Stimulated activated CD8-positive, alpha-beta memory T cell treated with anti-CD3 and anti-CD28 coated beads, Interleukin-15, amount 100 ng/mL, for 48 hours (primary cell): ENCODE measurements at regions not wholly inside any gene's neighbourhood (a gene's known extent, or its start where the extent isn't known, plus 50 kb on each side); places are given as distances from the start of the nearest gene placed in this dataset.
A peak's percentile ranks its signal among the peaks of the same experiment; 100 is the strongest.

Experiments
- DNase-seq, 2 donors: peaks; one replicate each; pipeline ENCODE4 v3.0.0-alpha.2; 2020; ENCODE audit warnings: low read depth in 2 of 2

DNA sequence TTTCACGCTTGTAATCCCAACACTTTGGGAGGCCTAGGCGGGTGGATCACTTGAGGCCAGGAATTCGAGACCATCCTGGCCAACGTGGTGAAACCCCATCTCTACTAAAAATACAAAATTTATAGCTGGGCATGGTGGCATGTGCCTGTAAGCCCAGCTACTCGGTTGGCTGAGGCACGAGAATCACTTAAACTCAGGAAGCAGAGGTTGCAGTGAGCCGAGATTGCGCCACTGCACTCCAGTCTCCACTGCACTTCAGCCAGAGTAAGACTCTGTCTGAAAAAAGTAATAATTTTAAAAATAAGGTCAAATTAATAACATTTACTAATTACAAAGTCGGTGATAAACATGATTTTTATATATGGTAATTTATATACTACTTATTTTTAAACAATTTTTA, 155.9 kb downstream of the AXIN2 start:
- no peak for DNase-seq

DNA sequence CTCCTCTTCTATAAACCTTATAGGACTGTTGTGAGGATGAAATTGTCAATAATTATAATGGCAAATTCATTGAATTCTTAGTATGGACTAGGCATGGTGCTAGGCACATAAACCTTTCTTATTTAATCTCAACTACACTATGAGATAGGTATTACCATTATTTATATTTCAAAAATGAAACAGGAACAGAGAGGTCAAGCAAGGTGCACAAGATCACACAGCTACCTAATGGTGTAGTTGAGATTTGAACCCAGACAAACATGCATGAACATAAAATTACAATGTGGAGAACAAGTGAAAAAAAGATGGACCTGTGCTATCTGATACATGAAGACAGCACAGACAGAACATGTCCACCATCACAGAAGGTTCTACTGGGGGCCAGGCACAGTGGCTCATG, 156.7 kb downstream of the AXIN2 start:
- no peak for DNase-seq

DNA sequence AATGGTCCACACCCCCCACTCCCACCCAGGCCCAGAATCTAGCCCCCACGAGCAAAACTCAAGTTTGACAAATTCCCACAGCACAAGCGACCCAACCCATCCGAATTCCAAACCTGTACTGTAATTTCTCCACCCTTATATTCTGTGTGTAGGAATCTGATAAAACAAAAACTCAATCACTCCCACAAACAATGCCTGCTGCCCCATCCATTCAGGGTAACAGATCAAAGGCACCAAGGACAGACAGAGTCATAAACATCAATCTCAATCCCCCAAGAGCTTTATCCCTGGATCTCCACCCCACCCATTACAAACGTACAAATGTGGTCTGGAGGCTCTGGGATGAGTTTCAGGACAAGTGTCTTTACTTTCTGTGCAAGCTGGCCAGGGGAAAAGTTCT, 157.8 kb downstream of the AXIN2 start:
- no peak for DNase-seq

DNA sequence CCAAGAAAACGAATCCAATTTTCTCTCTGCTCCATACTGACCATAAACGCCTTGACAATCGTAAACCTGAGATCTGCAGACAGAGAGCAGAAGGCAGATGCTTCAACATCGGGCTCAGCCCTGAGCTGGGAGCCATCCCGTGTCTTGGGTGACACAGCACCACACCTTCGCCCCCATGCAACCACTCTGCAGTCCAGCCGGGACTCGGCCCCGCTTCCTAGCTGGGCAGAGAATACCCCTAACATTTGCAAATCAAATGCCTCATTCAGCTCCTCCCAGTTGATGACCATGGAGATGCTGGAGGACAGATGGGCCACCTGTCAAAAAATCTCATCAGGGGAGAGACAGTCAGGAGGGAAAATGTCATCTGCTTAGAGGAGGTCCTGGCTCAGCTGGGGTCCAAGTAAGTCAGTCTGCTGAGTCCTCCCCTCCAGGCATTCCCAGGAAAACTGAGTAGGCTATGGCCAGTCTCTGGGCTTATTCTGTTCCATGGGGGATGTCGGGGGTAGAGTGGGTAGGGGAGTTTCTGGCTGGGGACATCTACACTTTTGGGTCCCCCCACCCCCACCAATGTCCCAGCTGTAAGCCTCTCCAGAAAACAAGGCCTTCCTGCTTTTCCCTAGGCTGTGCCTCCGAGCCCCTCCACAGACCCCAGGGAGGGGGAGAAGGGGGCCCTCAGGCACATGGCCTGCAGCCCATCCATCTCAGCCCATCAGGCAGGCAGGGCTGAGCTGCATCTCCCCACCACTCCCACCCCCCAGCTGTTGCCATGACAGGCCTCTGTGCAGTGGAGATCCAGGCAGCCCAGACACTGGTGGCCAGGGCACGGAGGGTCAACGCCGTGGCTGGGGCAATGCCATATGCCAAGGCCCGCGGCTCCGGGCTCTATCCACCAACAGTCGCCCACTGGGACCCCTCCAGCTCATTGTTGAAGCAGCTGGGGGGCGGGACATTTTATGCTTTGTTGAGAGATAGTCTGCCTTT, 158.6 kb downstream of the AXIN2 start:
- no peak for DNase-seq

DNA sequence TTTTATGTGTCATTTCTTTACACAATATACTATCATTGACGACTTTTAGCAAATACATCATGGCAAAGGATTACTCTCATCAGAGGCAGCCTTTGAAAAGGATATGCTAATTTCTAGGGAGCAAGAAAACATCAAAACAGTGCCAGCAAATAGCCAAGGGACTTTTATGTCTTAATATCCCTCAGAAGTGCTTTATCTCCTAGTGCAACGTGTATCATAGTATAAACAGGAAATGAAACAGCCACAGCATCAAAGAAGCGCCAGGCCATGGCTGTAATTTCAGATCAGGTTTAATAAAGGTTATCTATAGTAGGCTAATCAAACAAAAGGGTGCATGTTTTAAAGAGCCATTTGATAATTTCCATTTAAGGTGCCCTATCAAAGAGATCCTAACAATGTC, 159.9 kb downstream of the AXIN2 start:
- DNase-seq = no peak

DNA sequence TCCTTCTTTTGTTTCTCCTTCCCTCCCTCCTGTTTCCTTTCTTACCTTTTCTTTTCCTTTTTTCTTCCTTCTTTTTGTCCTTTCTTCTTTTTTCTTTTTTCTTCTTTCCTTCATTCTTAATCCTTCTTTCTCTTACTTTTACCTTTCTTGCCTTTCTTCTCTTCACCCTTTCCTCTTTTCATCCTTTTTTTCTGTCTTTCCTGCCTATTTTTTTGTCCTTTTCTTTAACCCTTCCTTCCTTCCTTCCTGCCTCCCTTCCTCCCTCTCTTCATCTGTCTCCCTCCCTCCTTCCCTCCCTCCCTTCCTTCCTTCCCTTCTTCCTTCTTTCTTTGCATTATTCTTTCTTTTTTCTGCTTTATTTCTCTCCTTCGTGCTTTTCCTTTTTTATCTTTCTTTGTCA, 160.7 kb downstream of the AXIN2 start:
- no peak for DNase-seq

DNA sequence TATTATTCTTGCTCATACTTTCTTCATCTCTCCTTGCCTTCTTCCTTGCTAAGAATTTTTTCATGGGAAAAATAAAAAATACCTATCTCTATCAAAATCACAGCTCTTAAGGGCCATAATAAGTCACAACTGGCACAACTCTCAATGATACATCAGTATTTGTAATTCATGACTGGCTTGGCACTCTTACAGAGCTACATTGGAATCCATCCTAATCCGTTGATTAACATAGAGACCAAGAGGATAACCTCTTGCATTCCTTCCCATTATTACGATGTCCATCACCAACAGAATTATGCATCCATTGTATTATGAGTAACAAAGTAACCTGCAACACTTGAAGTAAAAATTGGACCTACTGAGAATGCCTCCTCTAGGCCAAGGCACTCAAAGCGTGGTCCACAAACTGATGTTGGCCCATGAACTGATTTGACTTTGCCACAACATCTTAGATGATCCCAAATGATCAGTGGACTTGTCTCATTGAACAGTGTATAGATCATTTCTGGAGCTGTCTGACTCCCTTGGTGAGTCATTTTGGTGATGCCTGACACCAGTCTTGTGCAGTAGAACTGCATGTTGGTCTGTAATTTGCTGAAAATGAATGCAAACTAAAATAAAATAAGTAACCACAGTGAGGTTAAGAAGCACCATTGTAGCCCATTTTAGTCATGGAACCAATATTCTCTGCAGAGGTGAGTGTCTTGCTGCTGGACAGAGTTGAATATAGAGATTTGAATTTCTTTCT, 163.2 kb downstream of the AXIN2 start:
- DNase-seq = no peak

DNA sequence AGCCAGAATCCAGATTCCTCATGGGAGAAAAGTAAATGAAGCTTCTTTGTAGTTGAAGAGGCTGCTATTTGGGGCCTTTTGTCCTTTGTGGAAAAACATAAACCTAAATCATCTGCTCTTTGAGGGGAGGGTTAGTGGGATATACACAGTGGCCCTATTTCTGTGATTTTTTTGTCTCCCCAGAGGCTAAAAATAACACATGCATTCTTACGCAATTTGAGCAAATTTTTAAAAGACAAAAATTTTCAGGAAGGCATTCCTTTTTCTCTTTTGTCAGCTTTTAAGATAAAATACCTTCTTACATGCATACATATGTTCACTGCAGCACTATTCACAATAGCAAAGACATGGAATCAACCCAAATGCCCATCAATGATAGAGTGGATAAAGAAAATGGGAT, 165.5 kb downstream of the AXIN2 start:
- no peak for DNase-seq

DNA sequence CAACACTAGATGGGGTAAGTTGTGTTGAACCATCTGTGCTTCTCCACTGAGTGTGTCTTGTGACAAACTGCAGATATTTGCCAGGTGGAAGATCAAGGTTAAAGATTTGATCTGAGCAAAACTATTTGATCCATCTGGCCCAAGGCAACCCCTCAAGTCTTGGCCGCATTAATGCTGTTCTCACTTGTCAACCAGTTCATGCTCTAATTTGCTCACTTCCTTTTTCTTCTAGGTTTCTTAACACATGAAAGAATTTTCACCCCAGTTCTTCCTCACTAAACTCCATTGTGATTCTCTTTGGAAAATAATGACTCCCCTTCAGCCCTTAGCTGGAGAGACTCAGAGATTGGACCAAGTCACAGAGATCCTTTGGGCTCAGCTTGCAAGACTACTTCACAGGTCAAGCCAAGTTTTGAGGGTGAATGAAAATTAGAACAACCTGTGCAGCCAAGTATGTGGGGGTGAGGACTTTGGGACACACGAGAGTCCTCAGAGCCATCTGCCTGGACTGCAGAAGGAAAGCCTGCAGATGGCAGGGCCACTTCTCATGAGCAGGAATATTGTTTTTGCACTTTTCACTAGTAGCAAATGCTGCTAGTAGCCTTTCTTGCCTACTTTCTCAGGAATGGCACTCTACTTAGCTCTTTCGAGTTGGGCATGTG, 166.5 kb downstream of the AXIN2 start:
- DNase-seq = no peak

DNA sequence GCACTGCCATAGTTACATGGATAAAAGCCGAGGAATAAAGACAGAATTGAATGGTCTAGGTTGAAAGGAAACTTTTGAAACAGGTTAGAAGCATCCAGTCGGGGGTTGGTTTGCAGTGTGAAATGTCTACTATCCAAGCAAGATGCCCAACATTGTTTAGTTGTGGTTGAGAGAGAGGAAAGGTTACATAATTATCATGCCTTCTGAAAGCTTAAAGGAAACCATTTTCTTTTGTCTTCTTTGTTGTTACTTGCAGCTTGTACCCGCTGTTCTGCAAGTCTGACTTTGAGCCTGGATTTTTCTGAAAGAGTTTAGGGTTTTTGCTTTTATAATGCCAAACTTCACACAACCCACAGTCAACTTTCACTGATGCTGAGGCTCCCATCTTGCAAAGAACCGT, 167.9 kb downstream of the AXIN2 start:
- no peak for DNase-seq

GRCh38 chr17:65389949-65390348, 171.5 kb downstream of the AXIN2 start:
- no peak for DNase-seq

GRCh38 chr17:65389426-65389825, 172.0 kb downstream of the AXIN2 start:
- DNase-seq = no peak

- DNase-seq = no peak
These were observed 172.5 kb downstream of the AXIN2 start for GRCh38 chr17:65388911-65389310.

GRCh38 chr17:65387322-65387721, 174.1 kb downstream of the AXIN2 start:
- no peak for DNase-seq

GRCh38 chr17:65385726-65386125, 175.7 kb downstream of the AXIN2 start:
- DNase-seq = no peak

DNA sequence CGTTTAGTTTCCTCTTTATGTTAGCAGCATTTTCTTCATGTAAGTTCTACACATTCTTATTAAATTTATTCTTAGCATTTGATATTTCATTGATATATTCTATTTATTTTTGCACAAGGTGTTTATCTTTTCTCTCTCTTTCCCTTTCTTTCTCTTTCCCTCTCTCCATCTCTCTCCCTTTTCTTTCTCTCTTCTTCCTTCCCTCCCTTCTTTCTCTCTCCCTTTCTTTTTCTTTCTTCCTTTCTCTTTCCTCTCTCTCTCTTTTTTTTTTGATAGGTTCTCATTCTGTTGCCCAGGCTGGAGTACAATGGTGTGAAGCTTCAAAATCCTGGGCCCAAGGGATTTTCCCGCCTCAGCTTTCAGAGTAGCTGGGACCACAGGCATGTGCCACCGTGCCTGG, 176.4 kb downstream of the AXIN2 start:
- no peak for DNase-seq

GRCh38 chr17:65381152-65381551, 180.3 kb downstream of the AXIN2 start:
- no peak for DNase-seq

- no peak for DNase-seq
These were observed 186.5 kb downstream of the AXIN2 start for GRCh38 chr17:65374966-65375365.

DNA sequence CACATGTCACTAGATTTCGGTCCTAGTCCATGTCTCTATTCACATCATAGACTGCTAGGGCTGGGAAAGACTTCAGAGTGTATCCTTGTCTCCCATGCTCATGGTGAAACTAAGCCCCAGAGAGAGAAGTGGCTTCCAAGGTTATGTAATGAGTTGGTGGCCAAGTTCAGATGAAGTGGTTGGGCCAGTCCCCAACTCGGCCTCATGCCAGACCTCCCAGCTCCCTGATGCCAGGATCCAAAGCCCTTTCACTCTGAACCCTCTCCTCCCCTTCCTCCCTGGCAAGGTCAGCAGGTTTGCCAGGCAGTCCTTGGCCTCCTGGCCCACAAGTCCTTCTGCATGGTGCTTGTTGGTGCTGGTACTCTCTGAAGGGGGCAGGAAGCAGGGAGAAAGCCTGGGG, 189.7 kb downstream of the AXIN2 start:
- no peak for DNase-seq

DNA sequence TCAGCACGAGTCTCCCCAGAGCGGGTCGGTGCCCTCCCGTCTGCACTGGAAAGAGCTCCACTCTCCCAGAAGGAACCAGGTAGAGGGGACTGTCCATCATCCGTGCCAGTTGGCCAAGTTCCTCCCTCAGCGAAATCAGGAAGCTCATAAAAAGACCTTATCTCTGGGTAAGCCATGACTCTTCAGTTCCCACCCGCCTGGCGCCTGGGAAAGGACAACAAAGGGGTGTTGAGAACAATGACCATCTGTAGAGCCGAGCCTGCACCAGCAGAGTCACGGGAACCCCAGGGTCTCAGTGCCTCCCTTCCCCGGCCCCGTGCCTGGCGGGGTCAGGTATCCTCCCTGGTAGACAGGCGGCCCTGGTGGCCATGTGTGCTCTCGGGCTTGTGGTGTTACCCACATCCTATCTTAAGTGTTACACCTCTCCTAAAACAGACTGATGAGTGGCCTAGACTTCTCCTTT, 190.7 kb downstream of the AXIN2 start:
- no peak for DNase-seq

- no peak for DNase-seq
These were observed 193.1 kb downstream of the AXIN2 start for GRCh38 chr17:65368341-65368740.

GRCh38 chr17:65366102-65366844, 195.2 kb downstream of the AXIN2 start:
- DNase-seq = peak; percentile 32 to 36
